ENCODE measurements at regions not wholly inside any gene's neighbourhood (a gene's known extent, or its start where the extent isn't known, plus 50 kb on each side); places are given as distances from the start of the nearest gene placed in this dataset.

DNA sequence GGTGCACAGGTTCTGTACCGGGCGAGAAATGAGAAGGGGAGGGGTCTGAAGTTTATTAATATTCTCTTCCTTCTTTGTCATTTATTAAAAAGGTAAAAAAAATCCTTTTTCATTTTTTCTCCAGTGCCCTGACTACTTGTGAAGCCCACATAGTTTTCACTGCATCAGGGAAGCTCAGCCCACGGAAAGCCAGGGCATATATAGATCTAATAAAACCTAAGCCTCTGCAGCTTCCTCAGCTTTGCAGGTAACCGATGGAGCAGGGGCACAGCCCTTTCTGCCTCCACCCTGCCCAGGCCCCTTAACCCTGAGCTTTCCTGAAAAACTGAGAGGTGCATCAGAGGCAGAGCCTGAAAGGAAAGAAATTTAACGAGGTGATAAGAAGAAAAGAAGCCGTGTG lies 140.1 kb downstream of the NXPE2 start:
- TF ChIP-seq FOXP1 (CRISPR knock-in tag; IDR thresholded peaks at IDR 0.05; ENCODE audit: borderline replicate concordance): no peak
- TF ChIP-seq, protein P1, sequence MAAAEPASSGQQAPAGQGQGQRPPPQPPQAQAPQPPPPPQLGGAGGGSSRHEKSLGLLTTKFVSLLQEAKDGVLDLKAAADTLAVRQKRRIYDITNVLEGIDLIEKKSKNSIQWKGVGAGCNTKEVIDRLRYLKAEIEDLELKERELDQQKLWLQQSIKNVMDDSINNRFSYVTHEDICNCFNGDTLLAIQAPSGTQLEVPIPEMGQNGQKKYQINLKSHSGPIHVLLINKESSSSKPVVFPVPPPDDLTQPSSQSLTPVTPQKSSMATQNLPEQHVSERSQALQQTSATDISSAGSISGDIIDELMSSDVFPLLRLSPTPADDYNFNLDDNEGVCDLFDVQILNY (CRISPR knock-in tag; IDR thresholded peaks at IDR 0.05): no peak
- TF ChIP-seq ARID4B (CRISPR knock-in tag; IDR thresholded peaks at IDR 0.05; ENCODE audit: borderline replicate concordance): no peak
- no peak for TF ChIP-seq ATF1 (CRISPR knock-in tag; IDR thresholded peaks at IDR 0.05)
- TF ChIP-seq EMX1 (CRISPR knock-in tag; IDR thresholded peaks at IDR 0.05): no peak
- TF ChIP-seq ZNF423 (CRISPR knock-in tag; IDR thresholded peaks at IDR 0.05): no peak
- no peak for TF ChIP-seq CREM (CRISPR knock-in tag; IDR thresholded peaks at IDR 0.05)
- TF ChIP-seq ERG (CRISPR knock-in tag; IDR thresholded peaks at IDR 0.05): no peak
- TF ChIP-seq NR2C2 (CRISPR knock-in tag; IDR thresholded peaks at IDR 0.05): no peak
- no peak for TF ChIP-seq ZNF232 (CRISPR knock-in tag; IDR thresholded peaks at IDR 0.05)
- no peak for TF ChIP-seq PRDM15 (CRISPR knock-in tag; IDR thresholded peaks at IDR 0.05)
- TF ChIP-seq NFYB (CRISPR knock-in tag; conservative IDR thresholded peaks at IDR 0.05; ENCODE audit: low read depth): no peak
- no peak for TF ChIP-seq ETV6 (CRISPR knock-in tag; IDR thresholded peaks at IDR 0.05)
- no peak for TF ChIP-seq PRRX2 (CRISPR knock-in tag; IDR thresholded peaks at IDR 0.05)
- Mint-ChIP-seq H3K9me3 (peaks cover 3% of the 10 kb centered on the region; the same call in 1 of the 2 replicates), H3K4me3 (no peak overlapping the region), H3K27me3 (ENCODE audit: low read depth) (peaks cover 8% of the 10 kb centered on the region), H3K36me3 (peaks cover 3% of the 10 kb centered on the region; the same call in 1 of the 2 replicates), H3K27ac (no peak overlapping the region), H3K4me1 (peaks cover 22% of the 10 kb centered on the region)
- DNase-seq (ENCODE audit: low spot score) (no peak), ATAC-seq (no peak)
- ChIA-PET CTCF (interaction anchor here (1.6 to 3.0 kb wide), 2 partner anchors 44 to 74 kb away, joined by 5 to 10 read pairs; no protein-coding TSS in a partner anchor), POLR2A (interaction anchor here (1.0 kb wide), 1 partner anchor 28 kb away, joined by 3 read pairs; no protein-coding TSS in a partner anchor)

- DNase-seq (ENCODE audit: low spot score) (no peak), ATAC-seq (no peak)
- no peak overlapping the region for H3K27ac Mint-ChIP-seq
- peaks cover 9% of the 10 kb centered on the region for H3K9me3 Mint-ChIP-seq
- ChIA-PET CTCF (interaction anchor here (1.5 to 3.0 kb wide), 3 partner anchors 29 to 73 kb away, joined by 3 to 10 read pairs (median 5); no protein-coding TSS in a partner anchor), POLR2A (no interaction called here)
- TF ChIP-seq ZBTB21 (CRISPR knock-in tag; IDR thresholded peaks at IDR 0.05; ENCODE audit: borderline replicate concordance) (no peak), NR2C2 (CRISPR knock-in tag; IDR thresholded peaks at IDR 0.05) (no peak), NR3C1 (CRISPR knock-in tag; conservative IDR thresholded peaks at IDR 0.05; ENCODE audit: low read depth) (no peak)
- TF ChIP-seq, protein P2, sequence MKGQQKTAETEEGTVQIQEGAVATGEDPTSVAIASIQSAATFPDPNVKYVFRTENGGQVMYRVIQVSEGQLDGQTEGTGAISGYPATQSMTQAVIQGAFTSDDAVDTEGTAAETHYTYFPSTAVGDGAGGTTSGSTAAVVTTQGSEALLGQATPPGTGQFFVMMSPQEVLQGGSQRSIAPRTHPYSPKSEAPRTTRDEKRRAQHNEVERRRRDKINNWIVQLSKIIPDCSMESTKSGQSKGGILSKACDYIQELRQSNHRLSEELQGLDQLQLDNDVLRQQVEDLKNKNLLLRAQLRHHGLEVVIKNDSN (CRISPR knock-in tag; IDR thresholded peaks at IDR 0.05): no peak
- H3K4me1 Mint-ChIP-seq: peaks cover 21% of the 10 kb centered on the region
- no peak overlapping the region for H3K4me3 Mint-ChIP-seq
- peaks cover 5% of the 10 kb centered on the region; the same call in 1 of the 2 replicates for H3K36me3 Mint-ChIP-seq
- H3K27me3 Mint-ChIP-seq (ENCODE audit: low read depth): peaks cover 11% of the 10 kb centered on the region
Observed at GRCh38 chr11:114819028-114819427, 140.7 kb downstream of the NXPE2 start.

All from WTC11 (cell line).